Adipocyte (in vitro differentiated cells): ENCODE measurements at regions not wholly inside any gene's neighbourhood (a gene's known extent, or its start where the extent isn't known, plus 50 kb on each side); places are given as distances from the start of the nearest gene placed in this dataset.
A peak's percentile ranks its signal among the peaks of the same experiment; 100 is the strongest.

ENCODE experiments used
- DNase-seq: peaks from one replicate; pipeline ENCODE4 v3.0.0-alpha.2; 2015; ENCODE audit warnings: low read depth
- H3K27me3 ChIP-seq: replicated peaks from 2 replicates; pipeline ENCODE4 v1.7.0; 2013; ENCODE audit warnings: mild to moderate bottlenecking, low read length, moderate library complexity; ENCODE audit not compliant: control insufficient read depth, insufficient read depth
- H3K36me3 ChIP-seq: 2 replicates; pipeline ENCODE4 v1.7.0; 2013; ENCODE audit warnings: low read length, mild to moderate bottlenecking, moderate library complexity; ENCODE audit not compliant: control insufficient read depth, insufficient read depth, severe bottlenecking
- H3K4me1 ChIP-seq: 2 replicates; pipeline ENCODE4 v1.7.0; 2013; ENCODE audit warnings: mild to moderate bottlenecking, low read length, moderate library complexity; ENCODE audit not compliant: control insufficient read depth, insufficient read depth
- H3K4me3 ChIP-seq: 2 replicates; pipeline ENCODE4 v1.7.0; 2013; ENCODE audit warnings: mild to moderate bottlenecking, low read length, moderate library complexity
- H3K9ac ChIP-seq: 2 replicates; pipeline ENCODE4 v1.7.0; 2013; ENCODE audit warnings: mild to moderate bottlenecking, low read length, moderate library complexity
- H3K9me3 ChIP-seq: 2 replicates; pipeline ENCODE4 v1.7.0; 2013; ENCODE audit warnings: mild to moderate bottlenecking, low read length, moderate library complexity; ENCODE audit not compliant: control insufficient read depth

DNA sequence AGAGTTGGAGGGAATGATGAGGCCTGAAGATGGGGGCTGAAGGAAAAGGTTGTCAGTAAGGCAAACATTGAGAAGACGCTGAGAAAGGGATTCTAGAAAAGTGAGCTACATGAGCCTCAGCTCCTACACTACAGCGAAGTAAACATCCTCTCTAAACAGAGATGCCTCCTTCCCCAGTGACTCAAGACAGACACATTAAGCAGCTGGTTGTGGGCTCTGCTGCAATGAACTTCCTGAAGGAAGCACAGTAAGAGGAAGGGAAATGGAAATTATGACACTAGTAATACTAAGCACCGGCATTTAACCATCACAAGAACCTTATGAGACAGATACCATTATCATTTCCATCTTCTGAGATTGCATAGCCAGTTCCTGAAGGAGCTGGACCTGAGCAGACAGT, 190.5 kb downstream of the C11orf87 start:
- no peak for DNase-seq

DNA sequence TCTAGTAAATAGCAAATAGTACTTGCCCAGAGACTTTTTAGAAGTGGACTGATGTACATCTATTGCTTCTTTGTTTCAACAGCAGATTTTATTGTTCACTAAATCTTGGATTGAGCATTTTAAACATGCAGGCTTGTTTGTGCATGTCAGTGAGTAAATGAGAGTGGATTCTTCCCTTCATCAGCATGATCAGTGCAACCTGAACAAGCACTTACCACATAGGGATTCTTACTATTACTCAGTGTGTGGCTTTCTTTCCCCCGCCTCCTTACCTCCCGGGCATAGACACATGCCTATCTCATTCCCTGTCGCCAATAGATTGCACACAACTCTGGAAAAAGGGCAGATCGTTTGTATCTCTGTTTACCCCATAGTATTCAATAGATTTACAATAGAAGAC, 197.5 kb downstream of the C11orf87 start:
- no peaks in the 10 kb centered on the region for H3K36me3 ChIP-seq
- no peak overlapping the region for H3K9ac ChIP-seq
- H3K4me1 ChIP-seq: no peaks in the 10 kb centered on the region
- H3K4me3 ChIP-seq: no peak overlapping the region
- no peak for DNase-seq
- no peaks in the 10 kb centered on the region for H3K27me3 ChIP-seq
- H3K9me3 ChIP-seq: no peaks in the 10 kb centered on the region

More for the DNA sequence above, 190.5 kb downstream of the C11orf87 start:
- no peak overlapping the region for H3K9ac ChIP-seq
- no peak overlapping the region for H3K4me3 ChIP-seq
- no peaks in the 10 kb centered on the region for H3K36me3 ChIP-seq
- no peaks in the 10 kb centered on the region for H3K27me3 ChIP-seq
- no peaks in the 10 kb centered on the region for H3K4me1 ChIP-seq
- no peaks in the 10 kb centered on the region for H3K9me3 ChIP-seq

GRCh38 chr11:109629734-109630133, 207.7 kb downstream of the C11orf87 start:
- Histone ChIP-seq H3K27me3 (no peaks in the 10 kb centered on the region), H3K4me3 (no peak overlapping the region), H3K36me3 (no peaks in the 10 kb centered on the region), H3K4me1 (no peaks in the 10 kb centered on the region), H3K9ac (no peak overlapping the region), H3K9me3 (peaks cover 13% of the 10 kb centered on the region)
- no peak for DNase-seq

GRCh38 chr11:109641549-109641948, 219.6 kb downstream of the C11orf87 start:
- Histone ChIP-seq H3K4me3 (no peak overlapping the region), H3K4me1 (no peaks in the 10 kb centered on the region), H3K27me3 (no peaks in the 10 kb centered on the region), H3K36me3 (no peaks in the 10 kb centered on the region), H3K9me3 (no peaks in the 10 kb centered on the region), H3K9ac (no peak overlapping the region)
- peak; percentile 34 for DNase-seq

- H3K4me1 ChIP-seq: no peaks in the 10 kb centered on the region
- DNase-seq: no peak
- H3K4me3 ChIP-seq: no peak overlapping the region
- no peaks in the 10 kb centered on the region for H3K27me3 ChIP-seq
- no peaks in the 10 kb centered on the region for H3K9me3 ChIP-seq
- no peaks in the 10 kb centered on the region for H3K36me3 ChIP-seq
- H3K9ac ChIP-seq: no peak overlapping the region
These were observed 222.2 kb downstream of the C11orf87 start for GRCh38 chr11:109644152-109644551.

DNA sequence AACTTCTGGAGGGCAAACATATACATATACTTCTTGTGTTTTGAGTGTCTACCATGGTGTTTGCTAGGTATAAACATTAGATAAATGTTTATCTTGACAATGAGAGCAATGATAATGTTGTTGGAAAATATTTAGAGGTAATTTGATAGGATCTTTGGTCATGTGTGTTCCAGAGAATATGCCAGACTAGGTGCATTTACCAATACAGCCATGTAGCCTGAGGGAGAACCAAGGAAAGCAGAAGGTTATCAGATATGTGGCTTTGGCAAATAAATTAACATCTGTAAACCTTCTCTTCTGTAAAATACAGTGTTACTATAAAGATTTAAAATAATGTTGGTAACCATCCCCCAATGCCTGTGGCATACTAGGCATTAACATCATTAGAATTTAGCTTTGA, 226.8 kb downstream of the C11orf87 start:
- H3K9me3 ChIP-seq: no peaks in the 10 kb centered on the region

DNA sequence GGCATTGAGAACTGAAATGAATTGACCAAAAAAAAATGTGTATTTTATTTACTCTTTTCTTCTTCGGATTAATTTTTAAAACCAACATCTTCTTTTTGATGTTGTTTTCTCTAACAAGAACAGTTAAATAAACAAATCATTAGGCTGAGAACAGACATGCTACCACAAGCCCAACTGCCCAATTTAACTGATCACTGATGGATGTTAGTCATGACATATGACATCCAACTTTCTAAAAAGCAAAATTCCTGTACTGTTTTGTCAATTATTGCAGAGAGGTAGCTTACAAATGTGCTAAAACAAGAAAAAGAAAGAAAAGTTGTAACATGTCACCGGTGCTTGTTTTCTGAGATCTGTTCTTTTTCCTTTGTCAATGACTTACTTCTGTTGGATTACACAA, 232.1 kb downstream of the C11orf87 start:
- Histone ChIP-seq H3K9ac (no peak overlapping the region), H3K9me3 (no peaks in the 10 kb centered on the region), H3K4me1 (no peaks in the 10 kb centered on the region), H3K36me3 (no peaks in the 10 kb centered on the region), H3K4me3 (no peak overlapping the region), H3K27me3 (no peaks in the 10 kb centered on the region)
- no peak for DNase-seq

More for the DNA sequence above, 226.8 kb downstream of the C11orf87 start:
- H3K27me3 ChIP-seq: no peaks in the 10 kb centered on the region
- H3K4me1 ChIP-seq: no peaks in the 10 kb centered on the region
- H3K36me3 ChIP-seq: no peaks in the 10 kb centered on the region
- DNase-seq: no peak
- H3K9ac ChIP-seq: no peak overlapping the region
- no peak overlapping the region for H3K4me3 ChIP-seq

DNA sequence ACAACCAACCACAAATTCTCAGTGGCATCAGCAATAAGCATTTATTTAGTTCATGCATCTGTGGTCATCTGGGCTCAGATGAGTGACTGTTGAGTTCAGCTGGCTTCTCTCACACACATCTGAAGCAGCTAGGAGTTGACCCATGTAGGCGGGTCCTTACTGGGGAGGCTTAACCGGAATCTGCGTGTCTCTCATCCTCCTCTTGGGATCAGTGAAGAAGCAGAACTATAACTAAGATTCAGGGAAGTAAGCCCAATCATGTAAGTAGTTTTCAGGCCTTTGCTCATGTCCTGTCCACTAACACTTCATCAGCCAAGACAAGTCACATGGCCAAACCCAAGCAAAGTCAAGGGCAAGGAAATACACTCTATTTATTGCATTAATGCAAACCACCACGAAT, 236.2 kb downstream of the C11orf87 start:
- Histone ChIP-seq H3K36me3 (no peaks in the 10 kb centered on the region), H3K9me3 (no peaks in the 10 kb centered on the region), H3K9ac (no peak overlapping the region), H3K4me1 (no peaks in the 10 kb centered on the region), H3K4me3 (no peak overlapping the region), H3K27me3 (no peaks in the 10 kb centered on the region)
- DNase-seq: no peak

- H3K36me3 ChIP-seq: no peaks in the 10 kb centered on the region
- H3K4me1 ChIP-seq: peaks cover 11% of the 10 kb centered on the region
- H3K9ac ChIP-seq: no peak overlapping the region
- no peak overlapping the region for H3K4me3 ChIP-seq
- no peak for DNase-seq
- no peaks in the 10 kb centered on the region for H3K27me3 ChIP-seq
- H3K9me3 ChIP-seq: peaks cover 12% of the 10 kb centered on the region
These were observed 245.7 kb downstream of the C11orf87 start for GRCh38 chr11:109667719-109668118.

- Histone ChIP-seq H3K27me3 (no peaks in the 10 kb centered on the region), H3K4me1 (peaks cover 11% of the 10 kb centered on the region), H3K9me3 (peaks cover 12% of the 10 kb centered on the region), H3K36me3 (no peaks in the 10 kb centered on the region), H3K4me3 (no peak overlapping the region), H3K9ac (no peak overlapping the region)
- DNase-seq: peak; percentile 4
These were observed 247.1 kb downstream of the C11orf87 start for GRCh38 chr11:109668973-109669634.

GRCh38 chr11:109677231-109677630, 255.2 kb downstream of the C11orf87 start:
- no peak overlapping the region for H3K4me3 ChIP-seq
- no peak overlapping the region for H3K9ac ChIP-seq
- H3K9me3 ChIP-seq: no peaks in the 10 kb centered on the region
- no peaks in the 10 kb centered on the region for H3K36me3 ChIP-seq
- no peaks in the 10 kb centered on the region for H3K27me3 ChIP-seq
- no peak for DNase-seq
- H3K4me1 ChIP-seq: no peaks in the 10 kb centered on the region

- H3K4me3 ChIP-seq: no peak overlapping the region
- no peaks in the 10 kb centered on the region for H3K9me3 ChIP-seq
- no peaks in the 10 kb centered on the region for H3K4me1 ChIP-seq
- DNase-seq: no peak
- no peaks in the 10 kb centered on the region for H3K36me3 ChIP-seq
- H3K27me3 ChIP-seq: no peaks in the 10 kb centered on the region
- H3K9ac ChIP-seq: no peak overlapping the region
These were observed 255.9 kb downstream of the C11orf87 start for GRCh38 chr11:109677876-109678275.
